H9 (cell line): ENCODE measurements at regions not wholly inside any gene's neighbourhood (a gene's known extent, or its start where the extent isn't known, plus 50 kb on each side); places are given as distances from the start of the nearest gene placed in this dataset.

ENCODE experiments used
- DNase-seq: peaks from one replicate; pipeline ENCODE4 v3.0.0-alpha.2; 2017
- H2AFZ ChIP-seq: one replicate; pipeline ENCODE4 v1.6.1; 2013; ENCODE audit warnings: mild to moderate bottlenecking, low read length, control low read depth, moderate library complexity
- H2AK5ac ChIP-seq: 2 replicates; pipeline ENCODE4 v1.6.1; 2013; ENCODE audit warnings: low read length, control low read depth, mixed read lengths; ENCODE audit not compliant: insufficient read length
- H2BK120ac ChIP-seq: one replicate; pipeline ENCODE4 v1.6.1; 2013; ENCODE audit warnings: low read depth, mild to moderate bottlenecking, low read length, control low read depth, inconsistent platforms; ENCODE audit not compliant: poor library complexity, severe bottlenecking
- H2BK12ac ChIP-seq: 2 replicates; pipeline ENCODE4 v1.6.1; 2013; ENCODE audit warnings: low read length, control low read depth, mixed read lengths, low read depth; ENCODE audit not compliant: insufficient read length
- H2BK15ac ChIP-seq: 2 replicates; pipeline ENCODE4 v1.6.1; 2013; ENCODE audit warnings: low read depth, low read length, control low read depth
- H2BK20ac ChIP-seq: one replicate; pipeline ENCODE4 v1.6.1; 2013; ENCODE audit warnings: low read depth, mild to moderate bottlenecking, low read length, control low read depth, inconsistent platforms; ENCODE audit not compliant: poor library complexity, severe bottlenecking
- H2BK5ac ChIP-seq: 2 replicates; pipeline ENCODE4 v1.6.1; 2013; ENCODE audit warnings: low read length, control low read depth, mixed read lengths; ENCODE audit not compliant: insufficient read length
- H3K14ac ChIP-seq: 2 replicates; pipeline ENCODE4 v1.6.1; 2013; ENCODE audit warnings: low read length, control low read depth; ENCODE audit not compliant: insufficient read depth
- H3K18ac ChIP-seq: 2 replicates; pipeline ENCODE4 v1.6.1; 2013; ENCODE audit warnings: low read depth, mild to moderate bottlenecking, mixed read lengths, low read length, control low read depth; ENCODE audit not compliant: insufficient read length
- H3K23ac ChIP-seq: 2 replicates; pipeline ENCODE4 v1.6.1; 2013; ENCODE audit warnings: low read length, control low read depth, mixed read lengths, low read depth; ENCODE audit not compliant: insufficient read length
- H3K23me2 ChIP-seq: 2 replicates; pipeline ENCODE4 v1.6.1; 2013; ENCODE audit warnings: low read depth, mild to moderate bottlenecking, mixed read lengths, low read length, control low read depth; ENCODE audit not compliant: insufficient read length, poor library complexity, severe bottlenecking
- H3K27ac ChIP-seq: 2 replicates; pipeline ENCODE4 v1.5.1; 2013; ENCODE audit warnings: low read length, control low read depth, mixed read lengths, low read depth; ENCODE audit not compliant: insufficient read length
- H3K27me3 ChIP-seq: 2 replicates; pipeline ENCODE4 v1.6.1; 2013; ENCODE audit warnings: low read length, control low read depth, inconsistent platforms; ENCODE audit not compliant: insufficient read depth
- H3K4ac ChIP-seq: 2 replicates; pipeline ENCODE4 v1.6.1; 2013; ENCODE audit warnings: low read depth, mild to moderate bottlenecking, control low read depth, inconsistent platforms, low read length, moderate library complexity
- H3K4me1 ChIP-seq: 2 replicates; pipeline ENCODE4 v1.6.1; 2013; ENCODE audit warnings: low read length, control low read depth, inconsistent platforms; ENCODE audit not compliant: insufficient read depth
- H3K4me2 ChIP-seq: 2 replicates; pipeline ENCODE4 v1.6.1; 2013; ENCODE audit warnings: low read length, control low read depth, mixed read lengths; ENCODE audit not compliant: insufficient read length, insufficient read depth
- H3K56ac ChIP-seq: 2 replicates; pipeline ENCODE4 v1.6.1; 2013; ENCODE audit warnings: low read depth, mild to moderate bottlenecking, mixed read lengths, low read length, control low read depth; ENCODE audit not compliant: insufficient read length
- H3K79me1 ChIP-seq: 2 replicates; pipeline ENCODE4 v1.6.1; 2013; ENCODE audit warnings: low read depth, mild to moderate bottlenecking, moderate library complexity, low read length, control low read depth, inconsistent platforms; ENCODE audit not compliant: insufficient read depth, poor library complexity, severe bottlenecking
- H3K79me2 ChIP-seq: 2 replicates; pipeline ENCODE4 v1.6.1; 2013; ENCODE audit warnings: low read length, control low read depth, inconsistent platforms; ENCODE audit not compliant: insufficient read depth
- H3K9ac ChIP-seq: 2 replicates; pipeline ENCODE4 v1.6.1; 2013; ENCODE audit warnings: low read length, control low read depth, mixed read lengths; ENCODE audit not compliant: insufficient read length; ENCODE audit errors: extremely low read depth
- H3K9me3 ChIP-seq: one replicate; pipeline ENCODE4 v1.6.1; 2013; ENCODE audit warnings: low read depth, low read length, inconsistent platforms; ENCODE audit not compliant: control insufficient read depth
- H3T11ph ChIP-seq: one replicate; pipeline ENCODE4 v1.6.1; 2013; ENCODE audit warnings: mild to moderate bottlenecking, low read length, control low read depth, inconsistent platforms
- H4K20me1 ChIP-seq: one replicate; pipeline ENCODE4 v1.6.1; 2013; ENCODE audit not compliant: control insufficient read depth, insufficient read length, insufficient read depth
- H4K5ac ChIP-seq: 2 replicates; pipeline ENCODE4 v1.6.1; 2013; ENCODE audit warnings: low read depth, mild to moderate bottlenecking, mixed read lengths, low read length, control low read depth; ENCODE audit not compliant: insufficient read length
- H4K8ac ChIP-seq: replicated peaks from 2 replicates; pipeline ENCODE4 v1.6.1; 2013; ENCODE audit warnings: low read length, control low read depth, mixed read lengths, low read depth; ENCODE audit not compliant: insufficient read length
- H4K91ac ChIP-seq: 2 replicates; pipeline ENCODE4 v1.6.1; 2013; ENCODE audit warnings: low read depth, mild to moderate bottlenecking, moderate library complexity, mixed read lengths, low read length, control low read depth; ENCODE audit not compliant: insufficient read length
- H3K27ac Mint-ChIP-seq, 3 experiments: 2 replicates in 2 of 3; 3 replicates in 1 of 3; pipeline ENCODE4 v1.8.0; 2020 to 2021; ENCODE audit warnings: mixed read lengths in 3 of 3, mild to moderate bottlenecking in 1 of 3, moderate library complexity in 1 of 3
- H3K27me3 Mint-ChIP-seq: 2 replicates; pipeline ENCODE4 v1.8.0; 2021; ENCODE audit warnings: low read depth, mild to moderate bottlenecking, moderate library complexity, mixed read lengths
- H3K36me3 Mint-ChIP-seq, 3 experiments: 2 replicates in 2 of 3; 3 replicates in 1 of 3; pipeline ENCODE4 v1.8.0; 2020 to 2021; ENCODE audit warnings: low read depth in 3 of 3, mixed read lengths in 3 of 3; ENCODE audit not compliant: insufficient read depth in 1 of 3
- H3K4me1 Mint-ChIP-seq, 2 experiments: 2 replicates each; pipeline ENCODE4 v1.8.0; 2020; ENCODE audit warnings: mixed read lengths in 2 of 2
- H3K4me3 Mint-ChIP-seq, 2 experiments: 2 replicates in 1 of 2; 3 replicates in 1 of 2; pipeline ENCODE4 v1.8.0; 2020 to 2021; ENCODE audit warnings: mild to moderate bottlenecking in 2 of 2, mixed read lengths in 2 of 2, moderate library complexity in 1 of 2
- H3K9me3 Mint-ChIP-seq, 2 experiments: 2 replicates in 1 of 2; 3 replicates in 1 of 2; pipeline ENCODE4 v1.8.0; 2020; ENCODE audit warnings: mild to moderate bottlenecking in 2 of 2, mixed read lengths in 2 of 2, moderate library complexity in 1 of 2
- WGBS: extraction: QIAGEN DNeasy Blood & Tissue Kit; methylation state at CpG from one replicate; pipeline ENCODE4 v1.1.7; 2013; ENCODE audit warnings: missing lambda C conversion rate, low lambda C conversion rate, mixed read lengths; ENCODE audit not compliant: insufficient read length; ENCODE audit errors: extremely low coverage; 5-methylcytosine and 5-hydroxymethylcytosine counted together
- TF ChIP-seq, protein P1 (sequence below): fragments of 200-600 bp; sonication (generic); conservative IDR thresholded peaks from 3 replicates; pipeline ENCODE4 v1.8.0; 2021; ENCODE audit warnings: antibody characterized with exemption, mild to moderate bottlenecking

GRCh38 chr10:32153931-32154330, 97.7 kb upstream of the KIF5B start:
- Histone ChIP-seq H2AFZ (no peak overlapping the region), H2BK12ac (no peak overlapping the region), H2BK15ac (no peak overlapping the region), H2BK120ac (no peak overlapping the region), H3K9me3 (no peaks in the 10 kb centered on the region), H3K27me3 (no peaks in the 10 kb centered on the region), H3T11ph (no peak overlapping the region), H2AK5ac (no peak overlapping the region), H2BK20ac (no peak overlapping the region), H4K91ac (no peak overlapping the region), H3K9ac (no peak overlapping the region), H3K56ac (no peak overlapping the region), H3K18ac (no peak overlapping the region), H3K79me1 (no peaks in the 10 kb centered on the region), H3K27ac (no peak overlapping the region), H3K79me2 (no peaks in the 10 kb centered on the region), H2BK5ac (no peak overlapping the region), H4K8ac (no peak overlapping the region), H3K23ac (no peak overlapping the region), H3K4me1 (no peaks in the 10 kb centered on the region), H3K23me2 (no peaks in the 10 kb centered on the region), H4K5ac (no peak overlapping the region), H3K4ac (no peak overlapping the region), H3K4me2 (no peak overlapping the region), H3K14ac (no peak overlapping the region), H4K20me1 (no peaks in the 10 kb centered on the region)
- Mint-ChIP-seq H3K9me3 (peaks cover 11 to 13% of the 10 kb centered on the region in 2 experiments), H3K4me1 (peaks cover 14% of the 10 kb centered on the region in 2 experiments; a peak in 3 of 4 replicates), H3K36me3 (peaks cover 0 to 17% (median 6%) of the 10 kb centered on the region in 3 experiments; a peak in 4 of 7 replicates), H3K4me3 (no peak overlapping the region), H3K27me3 (no peaks in the 10 kb centered on the region), H3K27ac (no peak overlapping the region)
- no CpG with 5 or more reads among the region's 1 CpG for WGBS
- no peak for DNase-seq
- TF ChIP-seq, protein P1, sequence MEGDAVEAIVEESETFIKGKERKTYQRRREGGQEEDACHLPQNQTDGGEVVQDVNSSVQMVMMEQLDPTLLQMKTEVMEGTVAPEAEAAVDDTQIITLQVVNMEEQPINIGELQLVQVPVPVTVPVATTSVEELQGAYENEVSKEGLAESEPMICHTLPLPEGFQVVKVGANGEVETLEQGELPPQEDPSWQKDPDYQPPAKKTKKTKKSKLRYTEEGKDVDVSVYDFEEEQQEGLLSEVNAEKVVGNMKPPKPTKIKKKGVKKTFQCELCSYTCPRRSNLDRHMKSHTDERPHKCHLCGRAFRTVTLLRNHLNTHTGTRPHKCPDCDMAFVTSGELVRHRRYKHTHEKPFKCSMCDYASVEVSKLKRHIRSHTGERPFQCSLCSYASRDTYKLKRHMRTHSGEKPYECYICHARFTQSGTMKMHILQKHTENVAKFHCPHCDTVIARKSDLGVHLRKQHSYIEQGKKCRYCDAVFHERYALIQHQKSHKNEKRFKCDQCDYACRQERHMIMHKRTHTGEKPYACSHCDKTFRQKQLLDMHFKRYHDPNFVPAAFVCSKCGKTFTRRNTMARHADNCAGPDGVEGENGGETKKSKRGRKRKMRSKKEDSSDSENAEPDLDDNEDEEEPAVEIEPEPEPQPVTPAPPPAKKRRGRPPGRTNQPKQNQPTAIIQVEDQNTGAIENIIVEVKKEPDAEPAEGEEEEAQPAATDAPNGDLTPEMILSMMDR: no peak
